Thyroid gland (tissue), 4 donors: ENCODE measurements at regions not wholly inside any gene's neighbourhood (a gene's known extent, or its start where the extent isn't known, plus 50 kb on each side); places are given as distances from the start of the nearest gene placed in this dataset.

Experiments
- POLR2A ChIP-seq, 2 donors: fragments of 450-650 bp; IDR thresholded peaks; one replicate each; pipeline ENCODE4 v1.6.1; 2017; ENCODE audit warnings: antibody characterized with exemption in 2 of 2, mild to moderate bottlenecking in 2 of 2, moderate library complexity in 1 of 2
- TF ChIP-seq, protein P1 (sequence below), 6 experiments: fragments of 200-600 bp in 3 of 6; fragments of 450-650 bp in 3 of 6; sonication (generic) in 3 of 6; IDR thresholded peaks; one replicate each; pipeline ENCODE4 v1.5.1; 2016 to 2019; ENCODE audit warnings: antibody characterized with exemption in 6 of 6, mild to moderate bottlenecking in 2 of 6, inconsistent platforms in 1 of 6, moderate library complexity in 1 of 6

DNA sequence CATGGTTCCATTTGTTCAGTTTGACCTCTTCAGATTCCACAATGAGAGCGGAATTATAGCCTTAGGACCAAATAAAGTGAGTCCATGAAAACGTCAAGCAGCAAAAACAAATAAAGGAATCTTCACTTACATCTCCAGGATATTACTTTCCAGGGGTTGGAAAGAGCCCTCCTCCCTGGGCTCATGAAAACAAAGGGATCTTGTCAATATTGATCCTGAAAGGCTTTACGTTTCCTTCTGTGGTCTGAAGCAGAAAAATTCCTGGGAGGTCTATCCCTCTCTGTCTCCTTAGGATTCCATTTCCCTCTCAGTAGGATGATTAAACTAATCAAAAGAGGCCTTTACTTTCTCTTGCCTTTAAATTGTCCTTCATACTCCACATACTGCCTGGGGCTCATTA lies 293.5 kb downstream of the GPAM start:
- TF ChIP-seq, protein P1, sequence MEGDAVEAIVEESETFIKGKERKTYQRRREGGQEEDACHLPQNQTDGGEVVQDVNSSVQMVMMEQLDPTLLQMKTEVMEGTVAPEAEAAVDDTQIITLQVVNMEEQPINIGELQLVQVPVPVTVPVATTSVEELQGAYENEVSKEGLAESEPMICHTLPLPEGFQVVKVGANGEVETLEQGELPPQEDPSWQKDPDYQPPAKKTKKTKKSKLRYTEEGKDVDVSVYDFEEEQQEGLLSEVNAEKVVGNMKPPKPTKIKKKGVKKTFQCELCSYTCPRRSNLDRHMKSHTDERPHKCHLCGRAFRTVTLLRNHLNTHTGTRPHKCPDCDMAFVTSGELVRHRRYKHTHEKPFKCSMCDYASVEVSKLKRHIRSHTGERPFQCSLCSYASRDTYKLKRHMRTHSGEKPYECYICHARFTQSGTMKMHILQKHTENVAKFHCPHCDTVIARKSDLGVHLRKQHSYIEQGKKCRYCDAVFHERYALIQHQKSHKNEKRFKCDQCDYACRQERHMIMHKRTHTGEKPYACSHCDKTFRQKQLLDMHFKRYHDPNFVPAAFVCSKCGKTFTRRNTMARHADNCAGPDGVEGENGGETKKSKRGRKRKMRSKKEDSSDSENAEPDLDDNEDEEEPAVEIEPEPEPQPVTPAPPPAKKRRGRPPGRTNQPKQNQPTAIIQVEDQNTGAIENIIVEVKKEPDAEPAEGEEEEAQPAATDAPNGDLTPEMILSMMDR (IDR thresholded peaks at IDR 0.05), result no peak
- no peak for TF ChIP-seq POLR2A (IDR thresholded peaks at IDR 0.05)
